NAMALWA (cell line): ENCODE measurements at regions not wholly inside any gene's neighbourhood (a gene's known extent, or its start where the extent isn't known, plus 50 kb on each side); places are given as distances from the start of the nearest gene placed in this dataset.
"Not testable (repeated sequence)": the region's sequence is repeated elsewhere in the genome, so short reads cannot be mapped to it uniquely, and the experiment has no call there.

Experiments
- DNase-seq: peaks from one replicate; pipeline ENCODE4 v3.0.0-alpha.2; 2015; ENCODE audit warnings: low spot score

DNA sequence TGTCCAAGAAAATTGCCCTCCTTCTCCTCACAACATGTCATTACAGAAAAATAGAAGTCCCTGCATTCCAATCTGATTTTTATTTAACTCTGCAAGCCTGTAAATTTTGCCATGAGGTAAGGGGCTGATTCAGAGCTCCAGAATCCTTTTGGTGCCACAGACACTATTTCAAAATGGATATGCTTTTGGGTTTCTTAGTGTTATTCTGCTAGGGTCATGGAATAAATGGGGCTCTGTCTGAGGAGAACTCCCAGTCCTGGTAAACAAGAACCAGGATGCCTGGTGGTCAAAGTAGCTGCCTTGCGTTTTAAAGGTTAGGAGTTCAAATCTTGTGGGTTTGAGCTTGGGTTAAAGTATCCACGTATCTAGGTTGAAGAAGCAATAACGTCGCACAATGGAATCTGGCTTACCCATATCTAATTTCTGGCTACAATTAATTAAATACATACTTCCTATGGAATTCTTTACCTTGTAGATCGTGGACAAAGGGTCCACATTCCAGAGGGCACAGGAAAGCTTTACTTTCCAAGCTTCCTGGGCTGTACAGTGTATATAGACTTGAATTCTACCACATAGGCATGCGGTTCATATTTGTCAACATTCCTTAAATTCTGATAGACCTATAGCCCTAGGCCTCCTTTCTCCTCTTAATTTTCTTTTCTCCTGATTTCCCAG is 98.0 kb upstream of the CDC42BPA start:
- DNase-seq, result no peak

DNA sequence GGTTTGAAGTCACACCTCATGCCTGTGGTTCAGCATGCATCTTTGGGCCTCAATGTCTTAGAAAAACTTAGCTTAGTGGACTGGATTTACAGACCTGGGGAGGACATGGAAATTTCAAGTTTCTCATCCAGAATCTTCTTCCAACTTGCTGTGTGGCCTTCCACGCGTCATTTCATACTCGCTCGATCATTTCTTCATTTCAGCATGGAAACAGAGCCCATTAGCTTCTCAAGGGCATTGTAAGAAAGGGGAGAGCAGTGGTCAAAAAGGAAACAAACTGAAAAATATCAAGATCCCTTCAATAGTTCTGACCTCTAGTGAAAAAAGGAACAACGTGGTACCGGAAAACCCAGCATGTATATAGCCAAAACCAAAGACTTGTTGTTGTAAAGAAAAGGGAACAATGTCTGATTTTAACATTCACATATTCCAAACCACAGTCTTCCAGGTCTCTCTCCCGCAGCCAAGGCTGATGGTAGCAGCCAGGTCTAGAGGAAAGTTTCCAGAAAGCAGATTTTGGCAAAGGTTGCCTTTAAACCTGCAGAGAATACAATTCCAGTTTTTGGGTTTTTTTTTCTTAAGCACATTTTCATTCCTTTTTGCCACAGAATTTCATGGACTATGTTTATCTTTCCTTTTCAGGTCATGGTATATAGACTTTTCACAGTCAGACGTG is 97.0 kb upstream of the CDC42BPA start:
- no peak for DNase-seq

GRCh38 chr1:227411066-227411465 is 92.8 kb upstream of the CDC42BPA start:
- DNase-seq, result no peak

DNA sequence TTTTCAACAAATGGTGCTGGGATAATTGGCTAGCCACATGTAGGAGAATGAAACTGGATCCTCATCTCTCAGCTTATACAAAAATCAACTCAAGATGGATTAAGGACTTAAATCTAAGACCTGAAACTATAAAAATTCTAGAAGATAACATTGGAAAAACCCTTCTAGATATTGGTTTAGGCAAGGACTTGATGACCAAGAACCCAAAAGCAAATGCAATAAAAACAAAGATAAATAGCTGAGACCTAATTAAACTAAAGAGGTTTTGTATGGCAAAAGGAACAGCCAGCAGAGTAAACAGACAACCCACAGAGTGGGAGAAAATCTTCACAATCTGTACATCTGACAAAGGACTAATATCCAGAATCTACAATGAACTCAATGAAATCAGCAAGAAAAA is 88.0 kb upstream of the CDC42BPA start:
- not testable (repeated sequence) for DNase-seq

DNA sequence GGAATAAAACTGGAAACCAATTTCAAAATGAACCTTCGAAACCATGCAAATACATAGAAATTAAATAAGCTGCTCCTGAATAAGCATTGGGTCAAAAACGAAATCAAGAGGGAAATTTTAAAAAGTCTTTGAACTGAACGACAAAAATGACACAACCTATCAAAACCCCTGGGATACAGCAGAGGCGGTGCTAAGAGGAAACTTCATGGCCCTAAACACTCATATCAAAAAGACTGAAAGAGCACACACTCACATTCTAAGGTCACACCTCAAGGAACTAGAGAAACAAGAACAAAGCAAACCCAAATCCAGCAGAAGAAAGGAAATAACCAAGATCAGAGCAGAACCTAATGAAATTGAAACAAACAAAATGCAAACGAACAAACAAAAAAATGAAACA is 85.2 kb upstream of the CDC42BPA start:
- no peak for DNase-seq

- DNase-seq, result no peak
Observed at GRCh38 chr1:227401562-227402342, 83.5 kb upstream of the CDC42BPA start.

- DNase-seq, result no peak
Observed at GRCh38 chr1:227399152-227399730, 80.9 kb upstream of the CDC42BPA start.

DNA sequence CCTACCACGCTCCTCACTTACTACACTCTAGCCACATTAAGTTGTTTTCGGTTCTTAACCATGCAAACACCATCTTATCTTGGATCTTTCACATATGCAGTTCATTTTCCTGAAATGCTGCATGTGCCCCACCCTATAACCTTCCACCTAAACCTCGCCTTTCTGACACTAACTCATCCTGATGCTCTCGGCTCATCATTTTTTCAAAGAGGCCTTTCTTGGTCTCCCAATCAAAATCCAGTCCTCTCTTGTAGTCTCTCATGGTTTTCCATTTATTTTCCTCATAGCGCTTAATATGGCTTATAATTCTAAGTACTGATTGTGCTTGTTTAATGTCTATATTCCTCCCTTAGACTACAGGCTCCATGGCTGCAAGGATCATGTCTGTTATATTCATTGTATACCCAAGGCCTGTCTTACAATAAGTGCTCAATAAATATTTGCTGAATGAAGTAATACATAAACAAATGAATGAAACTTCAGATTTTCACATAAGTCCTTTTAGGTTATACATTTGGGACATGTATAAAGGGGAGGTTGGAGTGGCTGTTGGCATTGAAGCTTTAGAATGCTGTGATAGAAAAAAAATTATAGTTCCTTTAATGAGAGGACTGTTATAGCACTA is 79.2 kb upstream of the CDC42BPA start:
- no peak for DNase-seq

DNA sequence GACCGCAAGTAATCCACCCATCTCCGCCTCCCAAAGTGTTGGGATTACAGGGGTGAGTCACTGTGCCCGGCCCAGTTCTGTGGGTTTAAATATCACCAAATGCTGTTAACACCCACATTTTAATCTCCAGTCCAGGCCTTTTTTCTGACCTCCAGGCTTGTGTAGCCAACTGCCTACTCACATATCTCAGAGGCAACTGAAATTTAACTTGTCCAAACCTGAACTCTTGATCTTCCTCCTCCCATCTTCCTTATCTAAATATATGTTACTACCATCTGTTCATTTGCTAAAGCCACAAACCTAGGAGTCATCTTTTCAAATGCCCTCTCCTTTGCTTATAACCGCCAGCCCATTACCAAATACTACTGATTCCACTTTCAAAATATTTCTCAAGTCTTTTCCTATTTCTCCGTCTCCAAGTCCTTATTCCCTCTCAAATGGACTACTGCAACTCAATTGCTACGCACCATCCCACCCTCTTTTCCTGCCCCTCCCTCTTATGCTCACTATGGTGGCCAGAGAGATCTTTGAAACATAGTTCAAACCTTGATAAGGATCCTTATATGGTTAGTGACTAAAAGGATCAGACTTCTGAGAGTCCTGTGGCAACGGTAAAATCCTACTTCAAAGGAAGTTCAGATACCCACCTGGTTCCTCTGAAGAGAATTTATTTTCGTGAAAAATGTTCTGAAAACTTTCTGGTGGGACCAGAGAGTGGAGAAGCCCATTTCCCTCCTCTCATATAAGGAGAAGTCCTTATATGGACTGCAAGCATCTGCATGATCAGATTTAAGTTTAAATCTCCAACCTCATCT is 78.5 kb upstream of the CDC42BPA start:
- DNase-seq, result no peak

- no peak for DNase-seq
Observed at GRCh38 chr1:227395426-227396028, 77.2 kb upstream of the CDC42BPA start.

DNA sequence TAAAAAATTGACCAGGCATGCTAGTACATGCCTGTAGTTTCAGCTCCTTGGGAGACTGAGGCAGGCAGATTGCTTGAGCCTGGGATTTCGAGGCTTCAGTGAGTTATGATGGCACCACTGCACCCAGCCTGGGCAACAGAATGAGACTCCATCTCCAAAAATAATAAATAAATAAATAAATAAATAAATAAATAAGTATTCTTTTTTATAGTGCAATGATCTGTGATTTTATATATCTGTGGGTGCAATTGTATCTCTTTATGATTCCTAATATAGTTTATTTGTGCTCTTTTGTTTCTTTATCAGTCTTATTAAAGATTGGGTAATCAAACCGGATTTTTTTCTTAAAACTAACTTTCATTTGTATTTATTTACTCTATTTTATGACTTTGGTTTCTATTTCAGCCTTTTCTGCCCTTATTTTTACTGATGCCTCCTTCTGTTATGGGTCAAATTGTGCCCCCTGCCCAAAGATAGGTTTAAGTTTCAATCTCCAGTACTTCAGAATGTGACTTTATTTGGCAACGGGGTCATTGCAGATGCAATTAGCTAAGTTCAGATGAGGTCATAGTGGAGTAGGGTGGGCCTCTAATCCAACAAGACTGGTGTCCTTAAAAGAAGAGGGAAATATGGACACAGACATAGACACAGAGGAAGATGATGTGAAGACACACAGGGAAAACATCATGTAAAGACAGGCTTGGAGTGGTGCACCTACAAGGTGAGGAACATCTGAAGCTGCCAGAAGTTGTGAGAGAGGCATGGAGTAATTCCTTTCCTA is 74.9 kb upstream of the CDC42BPA start:
- no peak for DNase-seq

GRCh38 chr1:227391879-227392278 is 73.6 kb upstream of the CDC42BPA start:
- DNase-seq, result no peak

DNA sequence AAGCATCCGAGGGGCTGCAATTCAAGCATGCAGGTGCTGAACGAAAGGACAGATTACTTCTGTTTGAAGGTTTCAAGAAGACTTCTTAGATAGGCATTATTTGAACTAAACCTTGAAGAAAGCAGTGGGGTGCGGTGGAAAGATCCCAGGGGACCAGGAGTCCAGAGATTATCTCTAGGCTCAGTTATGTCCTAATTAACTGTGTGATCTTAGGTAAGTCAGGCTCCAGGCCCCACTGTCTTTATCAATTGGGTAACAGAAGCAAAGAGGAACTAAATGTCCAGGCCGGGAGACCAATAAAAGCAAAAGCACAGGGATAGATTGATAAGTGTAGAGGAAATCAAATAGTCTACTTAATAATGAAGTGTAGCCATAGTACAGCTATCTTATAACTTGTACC is 72.9 kb upstream of the CDC42BPA start:
- no peak for DNase-seq

- no peak for DNase-seq
Observed at GRCh38 chr1:227390525-227390924, 72.2 kb upstream of the CDC42BPA start.

DNA sequence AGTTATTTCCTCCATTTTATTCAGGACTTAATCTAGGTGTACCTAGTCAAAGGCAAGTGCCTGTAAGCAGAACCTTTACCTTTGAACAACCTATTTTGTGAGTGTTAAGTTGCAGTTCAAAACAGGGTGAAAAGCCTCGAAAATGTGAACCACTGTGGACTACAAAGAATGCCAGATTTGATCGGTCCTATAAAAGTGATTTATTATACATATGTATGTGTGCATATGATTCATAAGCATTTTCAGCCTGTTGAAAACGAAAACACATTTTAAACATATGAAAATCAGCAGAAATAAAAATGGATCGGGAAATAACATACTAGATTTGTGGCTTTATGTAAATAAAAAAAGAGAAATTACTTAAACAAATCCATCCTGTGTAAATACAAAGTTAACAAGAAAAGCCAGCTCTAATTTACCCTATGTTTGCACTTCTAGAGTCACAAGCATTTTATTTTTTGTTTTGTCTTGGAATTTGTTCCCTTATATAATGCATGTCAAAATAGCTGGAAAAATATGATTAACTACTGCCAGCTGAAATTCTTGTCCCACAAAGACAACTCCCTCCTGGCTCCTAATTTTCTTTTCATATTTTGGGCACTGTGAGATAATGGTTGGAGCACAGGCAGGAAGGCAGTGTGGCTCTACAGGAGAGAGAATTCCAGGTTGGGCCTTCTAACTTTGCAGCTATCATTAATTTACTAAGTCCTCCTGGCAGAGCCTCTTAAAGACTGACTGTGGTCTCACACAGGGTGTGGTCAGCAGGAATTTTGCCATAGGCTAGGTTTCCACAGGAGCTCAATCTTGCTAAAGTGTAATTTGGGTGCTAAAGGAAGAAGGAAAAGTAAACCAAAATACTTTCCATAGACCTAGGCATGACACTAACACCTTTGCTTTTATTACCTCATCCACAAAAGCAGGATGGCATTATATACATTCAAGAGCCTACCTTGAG is 70.2 kb upstream of the CDC42BPA start:
- DNase-seq, result no peak

GRCh38 chr1:227379555-227379892 is 61.2 kb upstream of the CDC42BPA start:
- no peak for DNase-seq

DNA sequence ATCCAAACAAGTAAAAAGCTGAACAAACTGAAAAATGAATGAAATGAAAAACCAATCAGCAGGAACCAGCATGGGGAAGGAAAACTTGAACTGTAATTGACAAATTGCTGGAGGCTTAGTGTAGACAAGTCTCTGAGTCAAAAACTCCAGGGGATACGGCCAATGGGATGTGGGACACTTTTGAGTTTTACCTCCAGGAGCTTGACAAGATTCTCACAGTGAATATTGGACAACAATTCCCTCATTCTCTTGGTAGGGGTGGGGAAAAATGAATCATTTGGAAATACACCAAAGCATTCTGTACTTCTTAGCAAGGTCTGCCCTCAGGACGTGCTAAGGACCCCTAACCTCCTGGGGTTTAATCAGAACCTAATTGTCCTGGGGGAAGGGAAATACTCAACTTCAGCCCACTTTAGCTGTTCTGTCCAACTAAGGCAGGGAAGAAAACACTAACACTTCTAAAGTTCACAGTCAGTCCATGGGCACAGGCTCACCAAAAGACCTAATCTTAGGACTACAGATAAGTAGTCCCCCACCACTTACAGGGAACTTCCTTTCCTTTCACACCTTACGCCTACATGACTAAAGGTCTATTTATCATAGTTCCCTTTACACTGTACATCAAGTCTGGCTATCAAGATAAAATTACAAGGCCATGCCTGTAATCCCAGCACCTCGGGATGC is 60.7 kb upstream of the CDC42BPA start:
- DNase-seq, result no peak

GRCh38 chr1:227378181-227378580 is 59.9 kb upstream of the CDC42BPA start:
- DNase-seq, result no peak

GRCh38 chr1:227374846-227375245 is 56.6 kb upstream of the CDC42BPA start:
- no peak for DNase-seq
